ENCODE measurements at regions not wholly inside any gene's neighbourhood (a gene's known extent, or its start where the extent isn't known, plus 50 kb on each side); places are given as distances from the start of the nearest gene placed in this dataset.

DNA sequence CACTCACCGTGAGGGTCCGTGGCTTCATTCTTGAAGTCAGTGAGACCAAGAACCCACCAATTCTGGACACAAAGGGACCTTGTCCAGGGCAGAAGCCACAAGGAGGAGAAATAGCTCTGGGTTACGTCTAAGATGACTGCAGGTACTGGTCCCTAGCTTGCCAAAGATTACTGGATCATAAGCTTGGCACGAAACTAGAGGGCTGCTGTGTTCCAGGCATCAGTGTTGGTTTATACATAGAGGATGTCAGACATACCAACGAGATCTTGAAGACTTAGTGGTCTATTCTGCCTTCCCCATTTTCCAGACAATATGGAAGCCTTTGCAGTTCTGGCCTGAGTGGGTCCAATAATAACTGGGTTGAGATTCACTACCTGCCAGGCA lies 175.7 kb downstream of the TBX18 start:
- no peaks in the 10 kb centered on the region for H3K4me1 ChIP-seq (replicated peaks in 1 of 4; ENCODE audit: control insufficient read depth in 3 of 4, insufficient read depth in 4 of 4, low read length in 3 of 4)
- H3K4ac ChIP-seq (replicated peaks; ENCODE audit: insufficient read length, low read depth, low read length), result no peak overlapping the region
- no peaks in the 10 kb centered on the region for H3K36me3 ChIP-seq (ENCODE audit: control insufficient read depth in 2 of 4, insufficient read depth in 4 of 4, low read length in 3 of 4)
- H2BK20ac ChIP-seq (ENCODE audit: low read length), result no peak overlapping the region
- no peaks in the 10 kb centered on the region for H4K20me1 ChIP-seq (replicated peaks in 1 of 2; ENCODE audit: control insufficient read depth in 1 of 2, insufficient read depth in 2 of 2, low read length in 2 of 2)
- H2AK5ac ChIP-seq (ENCODE audit: low read depth, low read length), result no peak overlapping the region
- no peak for TF ChIP-seq RBBP5 (IDR thresholded peaks at IDR 0.05; ENCODE audit: borderline replicate concordance, low read depth, low read length)
- H3K4me3 ChIP-seq (ENCODE audit: extremely low read depth in 1 of 4, insufficient read depth in 2 of 4, low read depth in 3 of 4, low read length in 4 of 4), result no peak overlapping the region
- no peak overlapping the region for H2BK12ac ChIP-seq (ENCODE audit: low read depth, low read length)
- CTCF ChIA-PET (ENCODE audit: partially characterized antibody), result interaction anchor here (1.3 kb wide), 2 partner anchors 19 to 25 kb away, joined by 3 read pairs; no protein-coding TSS in a partner anchor
- no peak overlapping the region for H3K9ac ChIP-seq (replicated peaks in 1 of 4; ENCODE audit: extremely low read depth in 1 of 4, low read depth in 3 of 4, low read length in 3 of 4)
- H3K14ac ChIP-seq (ENCODE audit: insufficient read length), result no peak overlapping the region
- no peak for DNase-seq (ENCODE audit: low read depth in 1 of 2, low spot score in 2 of 2)
- no peak overlapping the region for H3K18ac ChIP-seq (ENCODE audit: extremely low read depth, low read length)
- H3K79me2 ChIP-seq (ENCODE audit: control insufficient read depth in 1 of 2, insufficient read depth in 2 of 2, low read length in 2 of 2), result no peaks in the 10 kb centered on the region
- no peak overlapping the region for H3K23ac ChIP-seq (ENCODE audit: insufficient read length)
- H3K23me2 ChIP-seq (ENCODE audit: low read depth, low read length), result no peaks in the 10 kb centered on the region
- peaks cover 0 to 6% of the 10 kb centered on the region in 2 experiments; a peak in 1 of 4 replicates for H3K9me3 ChIP-seq (ENCODE audit: insufficient read depth in 2 of 2, low read depth in 1 of 2, low read length in 1 of 2)
- POLR2A ChIA-PET (ENCODE audit: partially characterized antibody), result no interaction called here
- no peak overlapping the region for H4K91ac ChIP-seq (replicated peaks; ENCODE audit: insufficient read length, low read length)
- H4K5ac ChIP-seq (ENCODE audit: insufficient read length, low read depth, low read length), result no peak overlapping the region
- H4K8ac ChIP-seq (ENCODE audit: extremely low read depth, insufficient read depth, low read length), result no peak overlapping the region
- H2BK120ac ChIP-seq (replicated peaks; ENCODE audit: low read depth, low read length), result no peak overlapping the region
- no peak for FAIRE-seq
- no peak overlapping the region for H2BK15ac ChIP-seq (ENCODE audit: low read length)
- no peak overlapping the region for H3K4me2 ChIP-seq (ENCODE audit: insufficient read depth in 1 of 2, low read depth in 2 of 2, low read length in 2 of 2)
- no peak overlapping the region for H2AFZ ChIP-seq (ENCODE audit: low read length)
- no peak overlapping the region for H3K27ac ChIP-seq (ENCODE audit: low read depth, low read length)
- H3K79me1 ChIP-seq (ENCODE audit: low read depth, low read length), result no peaks in the 10 kb centered on the region
- H3K56ac ChIP-seq (replicated peaks; ENCODE audit: insufficient read length, low read depth, low read length), result no peak overlapping the region
- H2BK5ac ChIP-seq (ENCODE audit: low read depth, low read length), result no peak overlapping the region
- H3K27me3 ChIP-seq (replicated peaks in 1 of 4; ENCODE audit: control insufficient read depth in 3 of 4, extremely low read depth in 1 of 4, insufficient read depth in 3 of 4, low read length in 3 of 4), result no peaks in the 10 kb centered on the region
- WGBS, 2 experiments (ENCODE audit: extremely low coverage in 1 of 2, insufficient coverage in 1 of 2, insufficient read length in 1 of 2, insufficient replicate concordance in 2 of 2, low coverage in 1 of 2, low lambda C conversion rate in 2 of 2, missing lambda C conversion rate in 1 of 2), result 94% methylated on average over 3 of the region's 5 CpGs; no CpG with 5 or more reads in 1 of the 2 experiments

Data from H1 (cell line).